GM12865 (cell line): ENCODE measurements at regions not wholly inside any gene's neighbourhood (a gene's known extent, or its start where the extent isn't known, plus 50 kb on each side); places are given as distances from the start of the nearest gene placed in this dataset.

Experiments used
- DNase-seq: peaks from one replicate; pipeline ENCODE4 v3.0.0; 2010; ENCODE audit warnings: low read depth
- H3K4me3 ChIP-seq: 2 replicates; pipeline ENCODE4 v1.5.1; 2011; ENCODE audit warnings: mild to moderate bottlenecking, low read depth, low read length, control low read depth
- CTCF ChIP-seq: IDR thresholded peaks from 2 replicates; pipeline ENCODE4 v1.5.1; 2011; ENCODE audit warnings: low read length, control low read depth, low read depth, inconsistent platforms; ENCODE audit not compliant: insufficient read depth; ENCODE audit errors: missing control alignments

GRCh38 chr6:11290027-11290426 is 57.6 kb upstream of the NEDD9 start:
- no peak for DNase-seq
- no peak overlapping the region for H3K4me3 ChIP-seq
- no peak for TF ChIP-seq CTCF

- DNase-seq: no peak
- TF ChIP-seq CTCF: no peak
- H3K4me3 ChIP-seq: no peak overlapping the region
These were observed 55.6 kb upstream of the NEDD9 start for GRCh38 chr6:11288065-11288464.

- no peak overlapping the region for H3K4me3 ChIP-seq
- no peak for TF ChIP-seq CTCF
- no peak for DNase-seq
These were observed 52.5 kb upstream of the NEDD9 start for GRCh38 chr6:11284996-11285395.

GRCh38 chr6:11283629-11284028 is 51.2 kb upstream of the NEDD9 start:
- H3K4me3 ChIP-seq: no peak overlapping the region
- no peak for DNase-seq
- TF ChIP-seq CTCF: no peak

- DNase-seq: no peak
- TF ChIP-seq CTCF: no peak
These were observed 50.4 kb upstream of the NEDD9 start for GRCh38 chr6:11282875-11283274.

More at GRCh38 chr6:11282875-11283274, 50.4 kb upstream of the NEDD9 start:
- no peak overlapping the region for H3K4me3 ChIP-seq
